ENCODE measurements at regions not wholly inside any gene's neighbourhood (a gene's known extent, or its start where the extent isn't known, plus 50 kb on each side); places are given as distances from the start of the nearest gene placed in this dataset.

GRCh38 chr16:6111390-6111789 lies 1013.8 kb upstream of the EEF2KMT start:
- no peak for DNase-seq (ENCODE audit: low spot score)

GRCh38 chr16:6110346-6110745 lies 1012.8 kb upstream of the EEF2KMT start:
- no peak for DNase-seq (ENCODE audit: low spot score)
- Mint-ChIP-seq H3K27ac (ENCODE audit: unreplicated experiment) (no peak overlapping the region), H3K36me3 (ENCODE audit: low read depth) (no peaks in the 10 kb centered on the region), H3K27me3 (ENCODE audit: low read depth) (no peaks in the 10 kb centered on the region), H3K4me1 (ENCODE audit: low read depth) (no peaks in the 10 kb centered on the region), H3K9me3 (ENCODE audit: low read depth) (peaks cover 12% of the 10 kb centered on the region), H3K4me3 (ENCODE audit: unreplicated experiment) (no peak overlapping the region)
- TF ChIP-seq CTCF (IDR thresholded peaks at IDR 0.05), result no peak

More at GRCh38 chr16:6111390-6111789, 1013.8 kb upstream of the EEF2KMT start:
- no peaks in the 10 kb centered on the region for H3K4me1 Mint-ChIP-seq (ENCODE audit: low read depth)
- H3K4me3 Mint-ChIP-seq (ENCODE audit: unreplicated experiment), result no peak overlapping the region
- no peaks in the 10 kb centered on the region for H3K27me3 Mint-ChIP-seq (ENCODE audit: low read depth)
- H3K36me3 Mint-ChIP-seq (ENCODE audit: low read depth), result no peaks in the 10 kb centered on the region
- no peak for TF ChIP-seq CTCF (IDR thresholded peaks at IDR 0.05)
- peaks cover 12% of the 10 kb centered on the region for H3K9me3 Mint-ChIP-seq (ENCODE audit: low read depth)
- no peak overlapping the region for H3K27ac Mint-ChIP-seq (ENCODE audit: unreplicated experiment)

GRCh38 chr16:6106061-6106460 lies 1008.5 kb upstream of the EEF2KMT start:
- Mint-ChIP-seq H3K27me3 (ENCODE audit: low read depth) (no peaks in the 10 kb centered on the region), H3K4me3 (ENCODE audit: unreplicated experiment) (no peak overlapping the region), H3K27ac (ENCODE audit: unreplicated experiment) (no peak overlapping the region), H3K4me1 (ENCODE audit: low read depth) (no peaks in the 10 kb centered on the region), H3K36me3 (ENCODE audit: low read depth) (no peaks in the 10 kb centered on the region), H3K9me3 (ENCODE audit: low read depth) (peaks cover 26% of the 10 kb centered on the region)
- TF ChIP-seq CTCF (IDR thresholded peaks at IDR 0.05), result no peak
- no peak for DNase-seq (ENCODE audit: low spot score)

GRCh38 chr16:6105115-6105514 lies 1007.5 kb upstream of the EEF2KMT start:
- Mint-ChIP-seq H3K9me3 (ENCODE audit: low read depth) (peaks cover 32% of the 10 kb centered on the region), H3K27me3 (ENCODE audit: low read depth) (no peaks in the 10 kb centered on the region), H3K4me1 (ENCODE audit: low read depth) (no peaks in the 10 kb centered on the region), H3K36me3 (ENCODE audit: low read depth) (no peaks in the 10 kb centered on the region), H3K4me3 (ENCODE audit: unreplicated experiment) (no peak overlapping the region), H3K27ac (ENCODE audit: unreplicated experiment) (no peak overlapping the region)
- DNase-seq (ENCODE audit: low spot score), result no peak
- TF ChIP-seq CTCF (IDR thresholded peaks at IDR 0.05), result no peak

GRCh38 chr16:6104428-6104827 lies 1006.8 kb upstream of the EEF2KMT start:
- Mint-ChIP-seq H3K27ac (ENCODE audit: unreplicated experiment) (no peak overlapping the region), H3K4me3 (ENCODE audit: unreplicated experiment) (no peak overlapping the region), H3K4me1 (ENCODE audit: low read depth) (no peaks in the 10 kb centered on the region), H3K36me3 (ENCODE audit: low read depth) (no peaks in the 10 kb centered on the region), H3K27me3 (ENCODE audit: low read depth) (no peaks in the 10 kb centered on the region), H3K9me3 (ENCODE audit: low read depth) (peaks cover 36% of the 10 kb centered on the region)
- no peak for DNase-seq (ENCODE audit: low spot score)
- no peak for TF ChIP-seq CTCF (IDR thresholded peaks at IDR 0.05)

Data from chondrocyte (in vitro differentiated cells).